SK-N-SH treated with all-trans-retinoic acid at 6 μM for 48 hours (cell line): ENCODE measurements at regions not wholly inside any gene's neighbourhood (a gene's known extent, or its start where the extent isn't known, plus 50 kb on each side); places are given as distances from the start of the nearest gene placed in this dataset.
"Not testable (repeated sequence)": the region's sequence is repeated elsewhere in the genome, so short reads cannot be mapped to it uniquely, and the experiment has no call there.

Experiments
- ATAC-seq: fragments of 200-7000 bp; cut with Tn5 transposase; 3 replicates; pipeline ENCODE4 v1.9.1; 2020; ENCODE audit warnings: mild to moderate bottlenecking, moderate library complexity
- ARNTL ChIP-seq: fragments of 450-650 bp; formaldehyde crosslinking; IDR thresholded peaks from 2 replicates; pipeline ENCODE4 v1.5.0; 2020; ENCODE audit warnings: low read depth, mild to moderate bottlenecking, moderate library complexity, borderline replicate concordance
- BACH2 ChIP-seq: fragments of 250-450 bp; sonication (Bioruptor Pico); IDR thresholded peaks from 2 replicates; pipeline ENCODE4 v1.9.0; 2021; ENCODE audit warnings: mild to moderate bottlenecking, borderline replicate concordance
- CSDC2 ChIP-seq: fragments of 250-450 bp; sonication (Bioruptor Pico); IDR thresholded peaks from 2 replicates; pipeline ENCODE4 v1.5.0; 2020; ENCODE audit warnings: mild to moderate bottlenecking, moderate library complexity
- ESRRG ChIP-seq: fragments of 250-450 bp; sonication (Bioruptor Pico); IDR thresholded peaks from 2 replicates; pipeline ENCODE4 v1.6.1; 2021; ENCODE audit warnings: mild to moderate bottlenecking
- GLIS3 ChIP-seq: fragments of 250-450 bp; sonication (Bioruptor Pico); IDR thresholded peaks from 2 replicates; pipeline ENCODE4 v1.5.0; 2020; ENCODE audit warnings: mild to moderate bottlenecking, moderate library complexity
- ISL1 ChIP-seq: fragments of 250-450 bp; sonication (Bioruptor Pico); IDR thresholded peaks from 2 replicates; pipeline ENCODE4 v2.1.2; 2022; ENCODE audit warnings: mild to moderate bottlenecking, moderate library complexity
- OSR1 ChIP-seq: fragments of 250-450 bp; sonication (Bioruptor Pico); IDR thresholded peaks from 2 replicates; pipeline ENCODE4 v1.8.0; 2022; ENCODE audit warnings: moderate library complexity, mild to moderate bottlenecking, inconsistent platforms
- POU6F1 ChIP-seq: fragments of 250-450 bp; sonication (Bioruptor Pico); IDR thresholded peaks from 2 replicates; pipeline ENCODE4 v1.8.0; 2021; ENCODE audit warnings: low read depth, mild to moderate bottlenecking, moderate library complexity, borderline replicate concordance
- PPARA ChIP-seq: fragments of 250-450 bp; sonication (Bioruptor Pico); IDR thresholded peaks from 2 replicates; pipeline ENCODE4 v1.5.0; 2020; ENCODE audit warnings: mild to moderate bottlenecking, borderline replicate concordance
- RARB ChIP-seq: fragments of 250-450 bp; sonication (Bioruptor Pico); IDR thresholded peaks from 2 replicates; pipeline ENCODE4 v1.8.0; 2021; ENCODE audit warnings: mild to moderate bottlenecking, moderate library complexity
- SNAI2 ChIP-seq: fragments of 250-450 bp; sonication (Bioruptor Pico); IDR thresholded peaks from 2 replicates; pipeline ENCODE4 v1.5.0; 2020; ENCODE audit warnings: mild to moderate bottlenecking, moderate library complexity
- TCF4 ChIP-seq: fragments of 250-450 bp; sonication (Bioruptor Pico); IDR thresholded peaks from 2 replicates; pipeline ENCODE4 v1.8.0; 2021; ENCODE audit warnings: mild to moderate bottlenecking, moderate library complexity, borderline replicate concordance
- TOX ChIP-seq: fragments of 250-450 bp; sonication (Bioruptor Pico); IDR thresholded peaks from 2 replicates; pipeline ENCODE4 v1.8.0; 2021; ENCODE audit warnings: mild to moderate bottlenecking, moderate library complexity, borderline replicate concordance
- TSHZ2 ChIP-seq: fragments of 250-450 bp; sonication (Bioruptor Pico); IDR thresholded peaks from 2 replicates; pipeline ENCODE4 v1.5.0; 2020; ENCODE audit warnings: mild to moderate bottlenecking, moderate library complexity
- ZC3H10 ChIP-seq: fragments of 250-450 bp; sonication (Bioruptor Pico); IDR thresholded peaks from 2 replicates; pipeline ENCODE4 v1.5.1; 2021; ENCODE audit warnings: mild to moderate bottlenecking, moderate library complexity
- ZFP30 ChIP-seq: fragments of 450-650 bp; formaldehyde crosslinking; IDR thresholded peaks from 2 replicates; pipeline ENCODE4 v1.5.0; 2022; ENCODE audit warnings: mild to moderate bottlenecking, moderate library complexity
- ZNF565 ChIP-seq: fragments of 450-650 bp; formaldehyde crosslinking; conservative IDR thresholded peaks from 2 replicates; pipeline ENCODE4 v1.5.0; 2020; ENCODE audit warnings: low read depth, mild to moderate bottlenecking, moderate library complexity
- ZNF70 ChIP-seq: fragments of 450-650 bp; formaldehyde crosslinking; IDR thresholded peaks from 2 replicates; pipeline ENCODE4 v1.5.0; 2020; ENCODE audit warnings: mild to moderate bottlenecking, moderate library complexity
- ZNF8 ChIP-seq: fragments of 450-650 bp; formaldehyde crosslinking; IDR thresholded peaks from 2 replicates; pipeline ENCODE4 v1.5.0; 2020; ENCODE audit warnings: mild to moderate bottlenecking, moderate library complexity
- TF ChIP-seq, protein P1 (sequence below): fragments of 250-450 bp; sonication (Bioruptor Pico); IDR thresholded peaks from 2 replicates; pipeline ENCODE4 v1.5.1; 2020; ENCODE audit warnings: low read depth, mild to moderate bottlenecking, moderate library complexity
- TF ChIP-seq, protein P2 (sequence below): fragments of 250-450 bp; sonication (Bioruptor Pico); IDR thresholded peaks from 2 replicates; pipeline ENCODE4 v1.5.1; 2021; ENCODE audit warnings: mild to moderate bottlenecking, moderate library complexity
- TF ChIP-seq, protein P3 (sequence below): fragments of 250-450 bp; sonication (Bioruptor Pico); IDR thresholded peaks from 2 replicates; pipeline ENCODE4 v1.8.0; 2020; ENCODE audit warnings: mild to moderate bottlenecking, moderate library complexity, borderline replicate concordance

- TF ChIP-seq CSDC2 (CRISPR knock-in tag) (no peak), ZNF70 (CRISPR knock-in tag) (no peak), TOX (CRISPR knock-in tag) (no peak), ZFP30 (CRISPR knock-in tag) (no peak), ARNTL (CRISPR knock-in tag) (no peak)
- TF ChIP-seq, protein P1, sequence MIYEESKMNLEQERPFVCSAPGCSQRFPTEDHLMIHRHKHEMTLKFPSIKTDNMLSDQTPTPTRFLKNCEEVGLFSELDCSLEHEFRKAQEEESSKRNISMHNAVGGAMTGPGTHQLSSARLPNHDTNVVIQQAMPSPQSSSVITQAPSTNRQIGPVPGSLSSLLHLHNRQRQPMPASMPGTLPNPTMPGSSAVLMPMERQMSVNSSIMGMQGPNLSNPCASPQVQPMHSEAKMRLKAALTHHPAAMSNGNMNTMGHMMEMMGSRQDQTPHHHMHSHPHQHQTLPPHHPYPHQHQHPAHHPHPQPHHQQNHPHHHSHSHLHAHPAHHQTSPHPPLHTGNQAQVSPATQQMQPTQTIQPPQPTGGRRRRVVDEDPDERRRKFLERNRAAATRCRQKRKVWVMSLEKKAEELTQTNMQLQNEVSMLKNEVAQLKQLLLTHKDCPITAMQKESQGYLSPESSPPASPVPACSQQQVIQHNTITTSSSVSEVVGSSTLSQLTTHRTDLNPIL (CRISPR knock-in tag), result no peak
Measured at GRCh38 chr14:83291714-83292113, 1758.1 kb upstream of the SEL1L start (continued).

GRCh38 chr14:83294941-83295340, 1761.3 kb upstream of the SEL1L start:
- ATAC-seq, result no peak
- TF ChIP-seq ARNTL (CRISPR knock-in tag), result no peak
- TF ChIP-seq, protein P2, sequence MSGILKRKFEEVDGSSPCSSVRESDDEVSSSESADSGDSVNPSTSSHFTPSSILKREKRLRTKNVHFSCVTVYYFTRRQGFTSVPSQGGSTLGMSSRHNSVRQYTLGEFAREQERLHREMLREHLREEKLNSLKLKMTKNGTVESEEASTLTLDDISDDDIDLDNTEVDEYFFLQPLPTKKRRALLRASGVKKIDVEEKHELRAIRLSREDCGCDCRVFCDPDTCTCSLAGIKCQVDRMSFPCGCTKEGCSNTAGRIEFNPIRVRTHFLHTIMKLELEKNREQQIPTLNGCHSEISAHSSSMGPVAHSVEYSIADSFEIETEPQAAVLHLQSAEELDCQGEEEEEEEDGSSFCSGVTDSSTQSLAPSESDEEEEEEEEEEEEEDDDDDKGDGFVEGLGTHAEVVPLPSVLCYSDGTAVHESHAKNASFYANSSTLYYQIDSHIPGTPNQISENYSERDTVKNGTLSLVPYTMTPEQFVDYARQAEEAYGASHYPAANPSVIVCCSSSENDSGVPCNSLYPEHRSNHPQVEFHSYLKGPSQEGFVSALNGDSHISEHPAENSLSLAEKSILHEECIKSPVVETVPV (CRISPR knock-in tag), result no peak
- no peak for TF ChIP-seq TOX (CRISPR knock-in tag)
- no peak for TF ChIP-seq RARB
- no peak for TF ChIP-seq OSR1
- TF ChIP-seq PPARA (CRISPR knock-in tag), result no peak
- TF ChIP-seq BACH2, result no peak
- TF ChIP-seq GLIS3 (CRISPR knock-in tag), result no peak
- TF ChIP-seq ZNF8 (CRISPR knock-in tag), result no peak
- TF ChIP-seq ZFP30 (CRISPR knock-in tag), result no peak
- no peak for TF ChIP-seq ZC3H10 (CRISPR knock-in tag)
- no peak for TF ChIP-seq ZNF565 (CRISPR knock-in tag)
- no peak for TF ChIP-seq TCF4 (CRISPR knock-in tag)

DNA sequence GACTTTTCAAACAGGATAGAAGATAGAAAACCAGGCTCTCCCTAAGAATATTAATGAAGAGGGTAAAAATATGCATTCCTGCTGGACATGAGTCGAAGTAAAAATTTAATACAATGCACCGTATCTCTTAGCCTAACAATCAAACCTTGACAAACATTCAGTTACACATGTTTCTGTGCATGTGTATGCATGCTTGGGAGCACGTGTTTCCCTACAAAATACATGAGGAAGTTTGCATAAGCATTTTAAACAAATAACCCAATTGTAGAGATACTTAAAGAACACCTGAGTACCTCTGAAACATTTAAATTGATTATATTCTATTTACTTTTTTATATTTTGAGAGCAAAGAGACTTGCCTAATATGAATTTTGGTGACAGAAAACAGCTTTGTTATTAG, 1763.7 kb upstream of the SEL1L start:
- no peak for TF ChIP-seq TSHZ2 (CRISPR knock-in tag)
- TF ChIP-seq ESRRG (CRISPR knock-in tag), result no peak
- TF ChIP-seq ZFP30 (CRISPR knock-in tag), result no peak
- TF ChIP-seq TCF4 (CRISPR knock-in tag), result no peak
- TF ChIP-seq ZC3H10 (CRISPR knock-in tag), result no peak
- ATAC-seq, result no peak

DNA sequence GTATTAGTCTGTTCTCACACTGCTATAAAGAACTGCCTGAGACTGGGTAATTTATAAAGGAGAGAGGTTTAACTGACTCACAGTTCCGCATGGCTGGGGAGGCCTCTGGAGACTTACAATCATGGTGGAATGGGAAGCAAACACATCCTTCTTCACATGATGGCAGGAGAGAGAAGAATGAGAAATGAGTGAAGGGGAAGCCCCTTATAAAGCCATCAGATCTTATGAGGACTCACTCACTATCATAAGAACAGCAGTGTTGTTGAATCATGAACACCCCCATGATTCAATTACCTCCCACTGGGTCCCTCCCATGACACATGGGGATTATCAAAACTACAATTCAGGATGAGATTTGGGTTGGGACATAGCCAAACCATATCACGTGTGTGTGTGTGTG, 1764.4 kb upstream of the SEL1L start:
- ATAC-seq, result not testable (repeated sequence)

DNA sequence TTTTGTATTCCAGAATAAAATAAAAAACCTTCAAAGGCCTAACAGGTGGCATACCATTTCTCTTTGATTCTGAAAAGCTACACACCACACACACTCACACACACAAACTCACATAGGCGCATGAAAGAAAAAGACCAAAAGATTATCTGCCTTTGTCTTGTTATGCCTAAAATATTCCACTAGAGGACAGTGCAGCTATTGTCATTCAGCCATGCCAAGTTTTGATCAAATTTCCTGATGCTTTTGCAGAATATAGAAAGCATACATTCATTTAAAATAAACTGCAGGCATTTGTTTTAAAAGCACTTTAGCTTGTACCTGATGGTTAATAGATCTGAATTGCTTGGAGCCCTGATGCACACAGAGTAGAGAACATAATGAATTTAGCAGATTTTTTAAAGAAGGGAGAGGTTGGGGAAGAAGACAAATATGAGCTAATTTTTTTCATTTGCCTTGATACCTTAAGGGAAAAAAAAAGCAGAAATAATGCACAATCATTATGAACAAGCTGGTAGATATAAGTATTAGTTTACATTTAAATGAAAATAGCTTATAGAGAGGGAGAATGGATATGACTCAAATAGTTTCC, 1766.9 kb upstream of the SEL1L start:
- TF ChIP-seq RARB (no peak), SNAI2 (CRISPR knock-in tag) (no peak), ZNF70 (CRISPR knock-in tag) (no peak), ZFP30 (CRISPR knock-in tag) (no peak), TCF4 (CRISPR knock-in tag) (no peak), ESRRG (CRISPR knock-in tag) (no peak), OSR1 (no peak), POU6F1 (CRISPR knock-in tag) (no peak), ISL1 (CRISPR knock-in tag) (no peak), TOX (CRISPR knock-in tag) (no peak)
- TF ChIP-seq, protein P1 (CRISPR knock-in tag), result no peak
- TF ChIP-seq, protein P3, sequence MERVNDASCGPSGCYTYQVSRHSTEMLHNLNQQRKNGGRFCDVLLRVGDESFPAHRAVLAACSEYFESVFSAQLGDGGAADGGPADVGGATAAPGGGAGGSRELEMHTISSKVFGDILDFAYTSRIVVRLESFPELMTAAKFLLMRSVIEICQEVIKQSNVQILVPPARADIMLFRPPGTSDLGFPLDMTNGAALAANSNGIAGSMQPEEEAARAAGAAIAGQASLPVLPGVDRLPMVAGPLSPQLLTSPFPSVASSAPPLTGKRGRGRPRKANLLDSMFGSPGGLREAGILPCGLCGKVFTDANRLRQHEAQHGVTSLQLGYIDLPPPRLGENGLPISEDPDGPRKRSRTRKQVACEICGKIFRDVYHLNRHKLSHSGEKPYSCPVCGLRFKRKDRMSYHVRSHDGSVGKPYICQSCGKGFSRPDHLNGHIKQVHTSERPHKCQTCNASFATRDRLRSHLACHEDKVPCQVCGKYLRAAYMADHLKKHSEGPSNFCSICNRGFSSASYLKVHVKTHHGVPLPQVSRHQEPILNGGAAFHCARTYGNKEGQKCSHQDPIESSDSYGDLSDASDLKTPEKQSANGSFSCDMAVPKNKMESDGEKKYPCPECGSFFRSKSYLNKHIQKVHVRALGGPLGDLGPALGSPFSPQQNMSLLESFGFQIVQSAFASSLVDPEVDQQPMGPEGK (CRISPR knock-in tag), result no peak
- ATAC-seq, result 0 out of 3 replicates have a peak, but pooled peaks have one; percentile 48
